22Rv1 (cell line): ENCODE measurements at regions not wholly inside any gene's neighbourhood (a gene's known extent, or its start where the extent isn't known, plus 50 kb on each side); places are given as distances from the start of the nearest gene placed in this dataset.

Experiments
- H3K27ac ChIP-seq: fragments of 450-650 bp; 2 replicates; pipeline ENCODE4 v1.5.1; 2017
- ZFX ChIP-seq: fragments of 450-650 bp; IDR thresholded peaks from 2 replicates; pipeline ENCODE4 v1.6.1; 2017; ENCODE audit warnings: antibody characterized with exemption, borderline replicate concordance
- TF ChIP-seq, protein P1 (sequence below): fragments of 450-650 bp; IDR thresholded peaks from 2 replicates; pipeline ENCODE4 v1.5.1; 2017; ENCODE audit warnings: mild to moderate bottlenecking

DNA sequence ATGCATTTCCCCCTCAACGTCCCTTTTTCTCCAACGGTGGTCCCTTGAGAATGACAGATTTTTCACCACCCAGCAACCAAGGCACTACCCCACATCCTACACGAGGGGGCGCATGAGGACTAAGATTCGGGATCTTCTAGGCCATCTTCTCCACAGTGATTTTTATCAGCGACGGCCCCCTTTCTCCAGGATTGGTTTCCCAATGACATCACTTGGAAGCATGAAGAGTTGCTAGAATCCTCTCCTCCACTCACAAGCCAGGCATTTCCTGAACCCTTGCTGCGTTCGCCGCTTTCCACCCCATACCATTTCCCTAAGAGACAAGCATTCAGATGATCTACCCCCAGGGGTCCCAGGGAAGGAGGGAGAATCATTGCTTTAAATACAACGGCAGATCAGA is 252.0 kb downstream of the HIVEP2 start:
- no peak overlapping the region for H3K27ac ChIP-seq
- TF ChIP-seq ZFX, result no peak
- TF ChIP-seq, protein P1, sequence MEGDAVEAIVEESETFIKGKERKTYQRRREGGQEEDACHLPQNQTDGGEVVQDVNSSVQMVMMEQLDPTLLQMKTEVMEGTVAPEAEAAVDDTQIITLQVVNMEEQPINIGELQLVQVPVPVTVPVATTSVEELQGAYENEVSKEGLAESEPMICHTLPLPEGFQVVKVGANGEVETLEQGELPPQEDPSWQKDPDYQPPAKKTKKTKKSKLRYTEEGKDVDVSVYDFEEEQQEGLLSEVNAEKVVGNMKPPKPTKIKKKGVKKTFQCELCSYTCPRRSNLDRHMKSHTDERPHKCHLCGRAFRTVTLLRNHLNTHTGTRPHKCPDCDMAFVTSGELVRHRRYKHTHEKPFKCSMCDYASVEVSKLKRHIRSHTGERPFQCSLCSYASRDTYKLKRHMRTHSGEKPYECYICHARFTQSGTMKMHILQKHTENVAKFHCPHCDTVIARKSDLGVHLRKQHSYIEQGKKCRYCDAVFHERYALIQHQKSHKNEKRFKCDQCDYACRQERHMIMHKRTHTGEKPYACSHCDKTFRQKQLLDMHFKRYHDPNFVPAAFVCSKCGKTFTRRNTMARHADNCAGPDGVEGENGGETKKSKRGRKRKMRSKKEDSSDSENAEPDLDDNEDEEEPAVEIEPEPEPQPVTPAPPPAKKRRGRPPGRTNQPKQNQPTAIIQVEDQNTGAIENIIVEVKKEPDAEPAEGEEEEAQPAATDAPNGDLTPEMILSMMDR, result peak; percentile 86

DNA sequence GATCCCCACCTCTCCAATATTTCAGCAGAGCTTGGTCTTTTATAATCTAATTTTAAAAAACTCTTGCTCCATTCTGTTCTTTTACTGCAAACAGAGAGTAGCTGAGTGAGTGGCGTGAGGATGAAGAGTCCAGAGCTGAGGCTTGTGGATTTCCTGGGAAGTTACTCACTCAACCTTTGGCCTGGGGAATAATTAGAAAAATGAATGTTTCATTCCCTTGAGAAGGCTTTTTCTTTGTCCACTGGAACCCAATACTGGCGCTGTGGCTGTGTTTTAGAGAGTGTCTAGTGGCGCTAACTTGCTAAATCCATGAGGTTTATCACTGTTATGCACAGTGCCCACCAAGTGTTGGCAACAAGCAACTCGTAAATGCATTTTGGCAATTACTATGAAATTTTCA is 251.5 kb downstream of the HIVEP2 start:
- TF ChIP-seq, protein P1, result no peak
- TF ChIP-seq ZFX, result no peak
- H3K27ac ChIP-seq, result no peak overlapping the region

DNA sequence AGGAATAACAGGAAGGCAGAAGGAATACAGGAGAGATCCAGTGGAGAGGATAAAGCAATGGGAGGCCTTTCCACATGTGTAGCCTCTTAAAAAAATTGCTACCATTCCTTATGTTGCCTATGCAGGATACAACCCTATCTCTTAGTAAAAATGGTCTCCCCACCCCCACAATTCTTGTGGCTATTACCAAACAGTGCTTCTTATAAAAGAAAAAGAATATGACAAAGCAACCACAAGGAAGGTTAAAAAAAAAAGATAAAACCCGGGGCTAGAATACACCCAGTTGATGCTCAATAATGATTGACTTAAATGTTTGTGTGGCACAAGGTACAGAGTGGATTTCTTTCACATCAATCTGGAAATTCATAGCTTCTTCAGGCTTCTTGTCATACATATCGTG is 250.9 kb downstream of the HIVEP2 start:
- TF ChIP-seq ZFX, result no peak
- TF ChIP-seq, protein P1, result no peak

DNA sequence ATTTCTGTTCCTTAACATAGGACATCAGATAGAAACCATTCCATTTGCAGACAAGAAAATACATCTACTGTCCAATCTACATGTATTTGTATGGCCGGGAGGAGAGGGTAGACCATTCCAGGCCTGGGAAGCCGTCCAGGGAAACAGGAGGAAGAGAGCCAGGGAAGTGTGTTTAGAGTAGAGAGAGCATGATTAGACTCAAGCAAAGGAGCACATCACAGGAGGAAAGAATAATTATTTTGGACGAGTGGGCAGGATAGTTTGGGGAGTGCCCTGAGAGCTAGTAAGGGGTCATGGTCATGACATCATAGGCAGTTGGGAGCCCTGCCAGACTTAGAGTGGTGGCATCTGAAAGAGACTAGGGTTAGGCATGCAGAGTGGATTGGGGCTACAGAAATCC is 250.0 kb downstream of the HIVEP2 start:
- TF ChIP-seq, protein P1, result no peak
- H3K27ac ChIP-seq, result no peak overlapping the region

More for the DNA sequence above, 250.9 kb downstream of the HIVEP2 start:
- no peak overlapping the region for H3K27ac ChIP-seq

DNA sequence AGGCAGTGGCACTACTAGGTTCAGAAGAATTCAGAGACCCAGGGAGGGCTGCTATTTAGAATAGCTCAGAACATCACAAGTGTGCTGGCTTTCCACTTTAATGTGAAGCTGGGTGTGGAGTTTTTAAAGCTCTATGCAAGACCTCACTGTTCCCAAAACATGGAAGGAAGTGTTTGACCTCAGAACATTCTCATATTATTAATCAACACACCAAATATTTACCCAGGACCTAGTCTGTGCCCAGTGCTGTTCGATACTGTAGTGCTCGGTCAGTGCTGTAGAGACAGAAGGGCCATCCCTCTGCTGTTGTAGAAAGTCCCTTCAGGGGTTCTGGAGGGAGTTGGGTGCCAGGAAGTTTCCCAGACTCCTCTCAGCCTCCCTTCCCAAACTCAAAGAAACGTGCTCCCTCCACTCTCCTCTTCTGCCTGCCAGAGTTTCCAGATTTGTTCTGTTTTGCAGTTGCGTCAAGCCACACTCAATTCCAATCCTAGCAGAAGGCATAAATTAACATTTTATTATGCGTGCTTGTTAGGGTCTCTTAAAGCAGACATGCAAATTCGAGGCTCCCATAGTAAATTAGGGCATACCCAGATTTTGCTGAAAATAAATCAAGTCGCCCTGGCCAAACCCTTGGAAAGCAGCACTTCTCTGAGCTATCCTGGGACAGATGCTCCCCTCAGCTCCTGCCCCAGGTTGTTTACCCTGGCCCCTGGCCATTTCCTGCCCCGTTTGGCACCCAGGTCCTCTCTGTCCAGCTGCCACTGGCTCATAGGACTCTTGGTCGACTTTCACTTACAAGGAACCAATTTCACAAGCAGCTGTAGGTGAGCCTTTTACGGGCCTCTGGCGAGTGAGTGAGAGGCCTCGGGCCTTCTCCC is 248.6 kb downstream of the HIVEP2 start:
- TF ChIP-seq, protein P1, result no peak
- TF ChIP-seq ZFX, result no peak
- H3K27ac ChIP-seq, result peak overlapping the region; percentile 56

DNA sequence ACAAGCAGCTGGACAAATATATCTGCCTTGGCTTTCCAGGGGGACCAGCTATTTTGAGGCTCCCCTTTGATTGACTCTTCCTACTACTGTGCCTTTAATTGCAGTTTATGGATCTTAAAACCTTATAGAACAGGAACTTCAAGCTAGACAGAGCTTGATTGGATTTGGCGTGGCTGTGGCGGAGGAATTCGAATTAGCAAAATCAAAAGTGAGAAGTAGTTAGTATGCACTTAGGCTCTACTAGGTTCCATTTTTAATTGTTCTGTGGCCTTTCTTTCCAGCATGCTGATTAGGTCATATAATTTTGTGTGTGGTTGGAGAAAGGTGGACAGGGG is 248.0 kb downstream of the HIVEP2 start:
- TF ChIP-seq, protein P1, result no peak
- no peak for TF ChIP-seq ZFX
- peak overlapping the region; percentile 56 for H3K27ac ChIP-seq

DNA sequence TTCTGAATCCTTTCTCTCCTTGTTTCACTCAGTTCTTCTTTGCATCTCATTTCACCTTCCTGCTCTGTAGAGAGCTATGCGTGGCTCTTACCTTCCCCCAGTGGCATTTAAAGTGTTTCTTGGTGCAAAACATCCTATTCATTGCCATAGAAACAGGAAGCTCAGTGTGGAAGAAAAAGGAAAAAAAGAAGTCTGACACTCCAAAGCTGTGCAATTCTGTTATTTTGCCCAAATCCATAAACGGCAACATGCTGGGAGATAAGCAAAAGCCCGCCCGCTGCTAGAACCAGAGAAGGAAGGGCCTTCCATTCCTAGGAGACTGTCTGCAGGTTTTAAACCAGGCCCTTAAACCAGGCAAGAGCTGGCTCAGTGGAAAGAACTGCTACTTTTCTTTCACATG is 247.1 kb downstream of the HIVEP2 start:
- TF ChIP-seq, protein P1, result no peak
- no peak for TF ChIP-seq ZFX
- H3K27ac ChIP-seq, result no peak overlapping the region
